ENCODE measurements at regions not wholly inside any gene's neighbourhood (a gene's known extent, or its start where the extent isn't known, plus 50 kb on each side); places are given as distances from the start of the nearest gene placed in this dataset.

GRCh38 chr15:24269166-24269571, 406.4 kb upstream of the NPAP1 start:
- TF ChIP-seq POLR2AphosphoS5 (IDR thresholded peaks at IDR 0.05; ENCODE audit: low read depth, low read length) (no peak), CTCF (IDR thresholded peaks at IDR 0.05) (no peak)
